Skeletal muscle cell (primary cell): ENCODE measurements at regions not wholly inside any gene's neighbourhood (a gene's known extent, or its start where the extent isn't known, plus 50 kb on each side); places are given as distances from the start of the nearest gene placed in this dataset.
A peak's percentile ranks its signal among the peaks of the same experiment; 100 is the strongest.
"Not testable (repeated sequence)": the region's sequence is repeated elsewhere in the genome, so short reads cannot be mapped to it uniquely, and the experiment has no call there.

Experiments used
- DNase-seq: peaks from one replicate; pipeline ENCODE4 v3.0.0-alpha.2; 2010; ENCODE audit warnings: low read depth
- H3K4me3 ChIP-seq: 2 replicates; pipeline ENCODE4 v1.5.1; 2011; ENCODE audit warnings: low read depth, mild to moderate bottlenecking, control low read depth, low read length, moderate library complexity

GRCh38 chr1:61583703-61584102 is 141.2 kb downstream of the TM2D1 start:
- no peak for DNase-seq
- H3K4me3 ChIP-seq: no peak overlapping the region

GRCh38 chr1:61581251-61581650 is 143.7 kb downstream of the TM2D1 start:
- DNase-seq: no peak
- no peak overlapping the region for H3K4me3 ChIP-seq

- no peak for DNase-seq
These were observed 144.5 kb downstream of the TM2D1 start for GRCh38 chr1:61580417-61580816.

GRCh38 chr1:61579802-61580201 is 145.1 kb downstream of the TM2D1 start:
- H3K4me3 ChIP-seq: no peak overlapping the region
- DNase-seq: no peak

More at GRCh38 chr1:61580417-61580816, 144.5 kb downstream of the TM2D1 start:
- H3K4me3 ChIP-seq: no peak overlapping the region

- no peak overlapping the region for H3K4me3 ChIP-seq
- DNase-seq: no peak
These were observed 152.9 kb downstream of the TM2D1 start for GRCh38 chr1:61572046-61572445.

- H3K4me3 ChIP-seq: no peak overlapping the region
- no peak for DNase-seq
These were observed 154.8 kb downstream of the TM2D1 start for GRCh38 chr1:61570191-61570590.

GRCh38 chr1:61569303-61569621 is 155.7 kb downstream of the TM2D1 start:
- DNase-seq: no peak

GRCh38 chr1:61568460-61569302 is 156.3 kb downstream of the TM2D1 start:
- H3K4me3 ChIP-seq: no peak overlapping the region
- no peak for DNase-seq

More at GRCh38 chr1:61569303-61569621, 155.7 kb downstream of the TM2D1 start:
- no peak overlapping the region for H3K4me3 ChIP-seq

GRCh38 chr1:61566177-61566576 is 158.8 kb downstream of the TM2D1 start:
- DNase-seq: no peak
- no peak overlapping the region for H3K4me3 ChIP-seq

- no peak overlapping the region for H3K4me3 ChIP-seq
- DNase-seq: no peak
These were observed 161.3 kb downstream of the TM2D1 start for GRCh38 chr1:61563611-61564010.

GRCh38 chr1:61561666-61562065 is 163.3 kb downstream of the TM2D1 start:
- H3K4me3 ChIP-seq: no peak overlapping the region
- DNase-seq: peak; percentile 60

- no peak overlapping the region for H3K4me3 ChIP-seq
- DNase-seq: no peak
These were observed 164.6 kb downstream of the TM2D1 start for GRCh38 chr1:61560385-61560784.

GRCh38 chr1:61556631-61557030 is 168.3 kb downstream of the TM2D1 start:
- no peak for DNase-seq

GRCh38 chr1:61552630-61553305 is 172.2 kb downstream of the TM2D1 start:
- H3K4me3 ChIP-seq: no peak overlapping the region
- no peak for DNase-seq

More at GRCh38 chr1:61556631-61557030, 168.3 kb downstream of the TM2D1 start:
- H3K4me3 ChIP-seq: no peak overlapping the region

- not testable (repeated sequence) for DNase-seq, H3K4me3 ChIP-seq
These were observed 177.6 kb downstream of the TM2D1 start for GRCh38 chr1:61547302-61547701.

- not testable (repeated sequence) for H3K4me3 ChIP-seq, DNase-seq
These were observed 180.1 kb downstream of the TM2D1 start for GRCh38 chr1:61544870-61545269.

GRCh38 chr1:61543498-61543897 is 181.4 kb downstream of the TM2D1 start:
- not testable (repeated sequence) for DNase-seq, H3K4me3 ChIP-seq

- no peak overlapping the region for H3K4me3 ChIP-seq
- DNase-seq: peak; percentile 55
These were observed 185.1 kb downstream of the TM2D1 start for GRCh38 chr1:61539720-61540462.

GRCh38 chr1:61538228-61538627 is 186.7 kb downstream of the TM2D1 start:
- H3K4me3 ChIP-seq: no peak overlapping the region
- no peak for DNase-seq
